H1 (cell line): ENCODE measurements at regions not wholly inside any gene's neighbourhood (a gene's known extent, or its start where the extent isn't known, plus 50 kb on each side); places are given as distances from the start of the nearest gene placed in this dataset.

Source experiments
- CTCF ChIA-PET: fragments of 300-600 bp; sonication (Branson Sonifier 250); formaldehyde crosslinking; loops from one replicate; lab custom pipeline; 2021; ENCODE audit not compliant: partially characterized antibody; lab: Charles Lee
- POLR2A ChIA-PET: fragments of 300-600 bp; sonication (Branson Sonifier 250); formaldehyde crosslinking; loops from one replicate; lab custom pipeline; 2021; ENCODE audit warnings: inconsistent platforms; ENCODE audit not compliant: partially characterized antibody; lab: Charles Lee
- DNase-seq, 2 experiments: peaks; one replicate each; pipeline versions ENCODE4 v3.0.0 to v3.0.0-alpha.2; 2010 to 2022; ENCODE audit warnings: low spot score in 2 of 2, low read depth in 1 of 2, mixed read lengths in 1 of 2
- FAIRE-seq: peaks from 2 replicates; lab custom pipeline; 2011; peaks lifted over from hg19 to GRCh38; lab: Jason Lieb, UNC
- H2AFZ ChIP-seq: 2 replicates; pipeline ENCODE4 v1.8.1; 2012; ENCODE audit warnings: low read length, inconsistent platforms
- H2AK5ac ChIP-seq: 2 replicates; pipeline ENCODE4 v1.6.1; 2013; ENCODE audit warnings: low read depth, low read length
- H2BK120ac ChIP-seq: replicated peaks from 2 replicates; pipeline ENCODE3; 2013; ENCODE audit warnings: low read depth, low read length, inconsistent platforms
- H2BK12ac ChIP-seq: 2 replicates; pipeline ENCODE4 v1.6.1; 2013; ENCODE audit warnings: low read depth, low read length
- H2BK15ac ChIP-seq: 2 replicates; pipeline ENCODE4 v1.6.1; 2013; ENCODE audit warnings: low read length
- H2BK20ac ChIP-seq: 2 replicates; pipeline ENCODE4 v1.6.1; 2013; ENCODE audit warnings: low read length
- H2BK5ac ChIP-seq: 2 replicates; pipeline ENCODE4 v1.6.1; 2013; ENCODE audit warnings: low read depth, low read length
- H3K14ac ChIP-seq: 2 replicates; pipeline ENCODE4 v1.6.1; 2013; ENCODE audit warnings: inconsistent platforms; ENCODE audit not compliant: insufficient read length
- H3K18ac ChIP-seq: 2 replicates; pipeline ENCODE4 v1.6.1; 2013; ENCODE audit warnings: low read length; ENCODE audit errors: extremely low read depth
- H3K23ac ChIP-seq: 2 replicates; pipeline ENCODE4 v1.6.1; 2013; ENCODE audit warnings: inconsistent platforms; ENCODE audit not compliant: insufficient read length
- H3K23me2 ChIP-seq: 2 replicates; pipeline ENCODE4 v1.6.1; 2013; ENCODE audit warnings: low read depth, low read length
- H3K27ac ChIP-seq: 2 replicates; pipeline ENCODE4 v1.6.1; 2011; ENCODE audit warnings: low read depth, low read length, inconsistent platforms
- H3K27me3 ChIP-seq, 4 experiments: replicated peaks in 1 of 4; 1 replicate in 1 of 4; 2 replicates in 3 of 4; pipeline versions ENCODE4 v1.6.1 to v1.8.1; 2011 to 2013; ENCODE audit warnings: low read length in 3 of 4, mild to moderate bottlenecking in 3 of 4, inconsistent platforms in 2 of 4, mixed read lengths in 2 of 4, moderate library complexity in 1 of 4; ENCODE audit not compliant: control insufficient read depth in 3 of 4, insufficient read depth in 3 of 4; ENCODE audit errors: extremely low read depth in 1 of 4
- H3K36me3 ChIP-seq, 4 experiments: 2 replicates each; pipeline versions ENCODE4 v1.6.1 to v1.8.1; 2011 to 2013; ENCODE audit warnings: mild to moderate bottlenecking in 4 of 4, low read length in 3 of 4, moderate library complexity in 2 of 4, control low read depth in 1 of 4, inconsistent platforms in 1 of 4; ENCODE audit not compliant: insufficient read depth in 4 of 4, control insufficient read depth in 2 of 4
- H3K4ac ChIP-seq: replicated peaks from 2 replicates; pipeline ENCODE3; 2013; ENCODE audit warnings: low read length, low read depth, mixed read lengths, inconsistent platforms; ENCODE audit not compliant: insufficient read length
- H3K4me1 ChIP-seq, 4 experiments: replicated peaks in 1 of 4; 1 replicate in 1 of 4; 2 replicates in 3 of 4; pipeline versions ENCODE4 v1.6.1 to v1.8.1; 2011 to 2013; ENCODE audit warnings: low read length in 3 of 4, inconsistent platforms in 2 of 4, mixed read lengths in 1 of 4; ENCODE audit not compliant: insufficient read depth in 4 of 4, control insufficient read depth in 3 of 4
- H3K4me2 ChIP-seq, 2 experiments: 2 replicates each; pipeline versions ENCODE4 v1.6.1 to v1.8.1; 2011 to 2013; ENCODE audit warnings: low read depth in 2 of 2, low read length in 2 of 2, control low read depth in 1 of 2, inconsistent platforms in 1 of 2, mild to moderate bottlenecking in 1 of 2; ENCODE audit not compliant: insufficient read depth in 1 of 2
- H3K4me3 ChIP-seq, 4 experiments: fragments of 200-600, 300-600 bp in 1 of 4; sonication (generic), shearing (Covaris generic), sonication (Bioruptor Twin) in 1 of 4; 2 replicates each; pipeline versions ENCODE4 v1.5.1 to v1.8.1; 2011 to 2016; ENCODE audit warnings: low read length in 4 of 4, low read depth in 3 of 4, control low read depth in 2 of 4, inconsistent platforms in 2 of 4, mild to moderate bottlenecking in 2 of 4, mixed read lengths in 1 of 4, moderate library complexity in 1 of 4; ENCODE audit not compliant: insufficient read depth in 2 of 4; ENCODE audit errors: extremely low read depth in 1 of 4
- H3K56ac ChIP-seq: replicated peaks from 2 replicates; pipeline ENCODE3; 2013; ENCODE audit warnings: low read depth, mild to moderate bottlenecking, mixed read lengths, low read length, inconsistent platforms; ENCODE audit not compliant: insufficient read length
- H3K79me1 ChIP-seq: 2 replicates; pipeline ENCODE4 v1.6.1; 2013; ENCODE audit warnings: low read depth, low read length, control low read depth
- H3K79me2 ChIP-seq, 2 experiments: 2 replicates each; pipeline versions ENCODE4 v1.6.1 to v1.8.1; 2012 to 2013; ENCODE audit warnings: low read length in 2 of 2, mild to moderate bottlenecking in 2 of 2, inconsistent platforms in 1 of 2; ENCODE audit not compliant: insufficient read depth in 2 of 2, control insufficient read depth in 1 of 2
- H3K9ac ChIP-seq, 4 experiments: replicated peaks in 1 of 4; 1 replicate in 1 of 4; 2 replicates in 3 of 4; pipeline versions ENCODE4 v1.6.1 to v1.8.1; 2011 to 2013; ENCODE audit warnings: low read depth in 3 of 4, low read length in 3 of 4, control low read depth in 2 of 4, mild to moderate bottlenecking in 2 of 4, moderate library complexity in 2 of 4, inconsistent platforms in 1 of 4; ENCODE audit errors: extremely low read depth in 1 of 4
- H3K9me3 ChIP-seq, 2 experiments: 2 replicates each; pipeline versions ENCODE4 v1.6.1 to v1.8.1; 2012 to 2013; ENCODE audit warnings: mild to moderate bottlenecking in 2 of 2, moderate library complexity in 2 of 2, control low read depth in 1 of 2, inconsistent platforms in 1 of 2, low read depth in 1 of 2, low read length in 1 of 2, mixed read lengths in 1 of 2; ENCODE audit not compliant: insufficient read depth in 2 of 2
- H4K20me1 ChIP-seq, 2 experiments: replicated peaks in 1 of 2; 2 replicates each; pipeline versions ENCODE3 to v1.8.1; 2011 to 2013; ENCODE audit warnings: inconsistent platforms in 2 of 2, low read length in 2 of 2, mild to moderate bottlenecking in 1 of 2; ENCODE audit not compliant: insufficient read depth in 2 of 2, control insufficient read depth in 1 of 2
- H4K5ac ChIP-seq: 2 replicates; pipeline ENCODE4 v1.6.1; 2013; ENCODE audit warnings: low read length, low read depth, mixed read lengths, inconsistent platforms; ENCODE audit not compliant: insufficient read length
- H4K8ac ChIP-seq: 2 replicates; pipeline ENCODE4 v1.8.0; 2013; ENCODE audit warnings: mild to moderate bottlenecking, moderate library complexity, low read length, inconsistent platforms; ENCODE audit not compliant: insufficient read depth; ENCODE audit errors: extremely low read depth
- H4K91ac ChIP-seq: replicated peaks from 2 replicates; pipeline ENCODE3; 2013; ENCODE audit warnings: low read length, mixed read lengths, inconsistent platforms; ENCODE audit not compliant: insufficient read length
- CREB1 ChIP-seq: IDR thresholded peaks from 2 replicates; pipeline ENCODE4 v1.6.1; 2012; ENCODE audit warnings: inconsistent platforms
- CTBP2 ChIP-seq: IDR thresholded peaks from 2 replicates; pipeline ENCODE4 v1.7.0; 2011; ENCODE audit warnings: borderline replicate concordance, mild to moderate bottlenecking, moderate library complexity, mixed read lengths, low read length; ENCODE audit not compliant: insufficient read depth, insufficient read length
- EGR1 ChIP-seq: IDR thresholded peaks from 2 replicates; pipeline ENCODE4 v1.6.1; 2011; ENCODE audit warnings: low read depth, low read length, borderline replicate concordance
- EP300 ChIP-seq, 2 experiments: IDR thresholded peaks; 1 replicate in 1 of 2; 2 replicates in 1 of 2; pipeline ENCODE4 v1.6.1; 2011 to 2012; ENCODE audit warnings: low read depth in 2 of 2, low read length in 2 of 2, mild to moderate bottlenecking in 2 of 2, borderline replicate concordance in 1 of 2, inconsistent platforms in 1 of 2, moderate library complexity in 1 of 2
- HDAC6 ChIP-seq: IDR thresholded peaks from one replicate; pipeline ENCODE4 v1.7.1; 2012; ENCODE audit warnings: low read depth, mild to moderate bottlenecking, inconsistent platforms, low read length, moderate library complexity
- KDM1A ChIP-seq: fragments of 200-600, 300-600 bp; sonication (generic); IDR thresholded peaks from 2 replicates; pipeline ENCODE4 v1.7.1; 2016; ENCODE audit warnings: mild to moderate bottlenecking, low read length, borderline replicate concordance
- NRF1 ChIP-seq: IDR thresholded peaks from 2 replicates; pipeline ENCODE4 v1.6.1; 2011; ENCODE audit warnings: mild to moderate bottlenecking, low read depth, low read length, improper control_type of control experiment
- RFX5 ChIP-seq: IDR thresholded peaks from 2 replicates; pipeline ENCODE4 v1.6.1; 2011; ENCODE audit warnings: low read depth, low read length, improper control_type of control experiment, borderline replicate concordance
- SAP30 ChIP-seq: fragments of 300-600 bp; sonication (generic); IDR thresholded peaks from 2 replicates; pipeline ENCODE4 v1.7.1; 2012; ENCODE audit warnings: low read length, moderate library complexity, mild to moderate bottlenecking, inconsistent platforms; ENCODE audit not compliant: insufficient read depth, insufficient replicate concordance
- SIRT6 ChIP-seq: IDR thresholded peaks from one replicate; pipeline ENCODE4 v1.7.1; 2012; ENCODE audit warnings: low read length, inconsistent platforms
- SIX5 ChIP-seq: IDR thresholded peaks from 2 replicates; pipeline ENCODE4 v1.6.1; 2011; ENCODE audit warnings: mild to moderate bottlenecking, low read depth, low read length
- SP2 ChIP-seq: IDR thresholded peaks from 2 replicates; pipeline ENCODE4 v1.6.1; 2012; ENCODE audit warnings: mild to moderate bottlenecking, low read length, inconsistent platforms
- SUZ12 ChIP-seq: fragments of 200-600 bp; sonication (generic); IDR thresholded peaks from 2 replicates; pipeline ENCODE4 v1.6.1; 2012; ENCODE audit warnings: mild to moderate bottlenecking, inconsistent platforms, low read length, moderate library complexity, mixed read lengths
- USF2 ChIP-seq: IDR thresholded peaks from 2 replicates; pipeline ENCODE4 v1.6.1; 2011; ENCODE audit warnings: low read length, improper control_type of control experiment
- ZNF274 ChIP-seq: IDR thresholded peaks from 2 replicates; pipeline ENCODE4 v1.7.0; 2012; ENCODE audit warnings: low read length, borderline replicate concordance; ENCODE audit errors: extremely low read depth
- WGBS, 2 experiments: shearing (Covaris generic) in 1 of 2; methylation state at CpG; one replicate each; pipeline versions ENCODE4 v1.1.6 to v1.1.7; 2013 to 2015; ENCODE audit warnings: low lambda C conversion rate in 2 of 2, mixed read lengths in 2 of 2, inconsistent platforms in 1 of 2, low coverage in 1 of 2, missing lambda C conversion rate in 1 of 2; ENCODE audit not compliant: insufficient replicate concordance in 2 of 2, insufficient coverage in 1 of 2, insufficient read length in 1 of 2; ENCODE audit errors: extremely low coverage in 1 of 2, missing lambda C conversion rate in 1 of 2; 5-methylcytosine and 5-hydroxymethylcytosine counted together

DNA sequence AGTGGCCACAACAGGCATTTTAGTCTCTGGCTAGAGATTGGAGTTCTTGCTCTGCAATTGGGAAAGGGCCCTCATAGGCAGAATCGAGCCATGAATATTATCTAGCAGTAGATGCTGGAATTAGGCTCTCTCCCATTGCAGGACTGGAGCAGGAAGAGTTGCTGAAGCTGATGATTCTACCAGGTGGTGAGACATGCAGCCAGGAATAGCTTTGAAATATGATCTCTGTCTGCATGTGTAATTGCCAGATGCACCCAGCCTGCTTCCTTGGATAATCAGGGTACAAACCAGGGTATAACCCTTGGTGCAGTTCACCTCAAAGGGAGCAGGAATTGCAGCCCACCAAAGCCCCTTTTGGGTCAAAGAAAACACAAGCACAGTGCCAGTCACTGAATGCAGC is 211.4 kb upstream of the FTMT start:
- H3K9me3 ChIP-seq = no peaks in the 10 kb centered on the region
- CTCF ChIA-PET = no interaction called here
- no peak overlapping the region for H4K5ac ChIP-seq
- no peak overlapping the region; the same call in 1 of the 2 replicates for H2AFZ ChIP-seq
- H4K91ac ChIP-seq = no peak overlapping the region
- no peaks in the 10 kb centered on the region for H3K79me2 ChIP-seq
- H3K56ac ChIP-seq = no peak overlapping the region
- 75% methylated on average over 1 of the region's 1 CpG; no CpG with 5 or more reads in 1 of the 2 experiments for WGBS, 2 experiments
- no peak overlapping the region for H2BK20ac ChIP-seq
- H3K9ac ChIP-seq = no peak overlapping the region
- H2BK120ac ChIP-seq = no peak overlapping the region
- no peak overlapping the region for H3K4me3 ChIP-seq
- H2BK12ac ChIP-seq = no peak overlapping the region
- H2BK5ac ChIP-seq = no peak overlapping the region
- no peak overlapping the region for H3K27ac ChIP-seq
- no peak overlapping the region for H3K14ac ChIP-seq
- H3K79me1 ChIP-seq = no peaks in the 10 kb centered on the region
- H3K23me2 ChIP-seq = no peaks in the 10 kb centered on the region
- no peak overlapping the region for H2BK15ac ChIP-seq
- no peak overlapping the region for H3K18ac ChIP-seq
- POLR2A ChIA-PET = no interaction called here
- H3K27me3 ChIP-seq = no peaks in the 10 kb centered on the region
- H3K4me1 ChIP-seq = no peaks in the 10 kb centered on the region
- H3K4me2 ChIP-seq = no peak overlapping the region
- H4K8ac ChIP-seq = no peak overlapping the region
- no peak for FAIRE-seq
- H4K20me1 ChIP-seq = no peaks in the 10 kb centered on the region
- no peak overlapping the region for H2AK5ac ChIP-seq
- H3K36me3 ChIP-seq = no peaks in the 10 kb centered on the region
- no peak overlapping the region for H3K4ac ChIP-seq
- no peak overlapping the region for H3K23ac ChIP-seq
- DNase-seq = no peak
- no peak for TF ChIP-seq CREB1
- no peak for TF ChIP-seq SUZ12
- TF ChIP-seq HDAC6 = no peak
- no peak for TF ChIP-seq USF2
- TF ChIP-seq ZNF274 = no peak
- TF ChIP-seq RFX5 = no peak
- no peak for TF ChIP-seq EP300 (IDR thresholded peaks at IDR 0.05; ENCODE audit: borderline replicate concordance in 1 of 2, low read depth in 2 of 2, low read length in 2 of 2)
- no peak for TF ChIP-seq SIRT6
- no peak for TF ChIP-seq CTBP2
- no peak for TF ChIP-seq EGR1
- no peak for TF ChIP-seq SIX5
- no peak for TF ChIP-seq KDM1A
- TF ChIP-seq SAP30 = no peak
- no peak for TF ChIP-seq SP2
- TF ChIP-seq NRF1 = no peak
